ENCODE measurements at regions not wholly inside any gene's neighbourhood (a gene's known extent, or its start where the extent isn't known, plus 50 kb on each side); places are given as distances from the start of the nearest gene placed in this dataset.

DNA sequence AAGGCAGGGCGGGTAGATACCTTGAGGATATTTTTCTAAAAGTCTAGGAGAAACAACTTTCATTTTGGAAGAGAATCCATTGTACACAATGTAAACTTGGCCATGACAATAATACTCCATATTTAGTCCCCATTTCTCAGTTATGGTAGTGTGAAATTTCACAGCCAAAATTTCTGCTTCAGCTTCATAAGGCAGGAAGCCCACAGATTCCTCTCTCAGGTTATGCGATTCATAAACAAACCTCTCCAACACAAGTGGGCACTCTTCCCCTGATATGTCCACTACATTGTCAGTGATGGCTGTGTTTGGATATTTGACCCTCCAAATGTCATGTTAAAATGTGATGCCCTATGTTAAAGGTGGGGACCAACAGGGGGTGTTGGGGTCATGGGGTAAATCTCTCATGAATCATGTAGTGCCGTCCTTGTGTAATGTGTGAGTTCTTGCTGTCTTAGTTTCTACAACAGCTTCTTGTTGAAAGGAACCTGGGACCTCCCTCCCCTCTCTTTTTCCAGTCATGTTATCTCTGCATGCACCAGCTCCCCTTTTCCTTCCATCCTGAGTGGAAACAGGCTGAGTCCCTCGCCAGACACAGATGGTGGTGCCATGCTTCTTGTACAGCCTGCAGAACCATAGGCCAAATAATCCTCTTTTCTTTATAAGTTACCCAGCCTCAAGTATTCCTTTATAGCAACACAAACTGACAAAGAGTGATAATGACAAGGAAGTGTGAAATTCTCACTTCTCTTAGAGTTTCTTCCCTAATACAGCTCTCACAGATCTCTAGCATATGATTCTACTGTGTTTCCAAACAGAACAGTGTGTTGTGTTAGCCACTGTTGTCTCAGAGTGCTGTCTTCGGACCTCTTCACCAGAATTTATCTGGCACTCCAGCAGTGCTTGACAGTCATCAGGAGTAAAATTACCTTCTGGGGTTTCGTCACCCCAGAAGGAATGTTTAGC lies 598.4 kb upstream of the GNPDA2 start:
- TF ChIP-seq, protein P1, sequence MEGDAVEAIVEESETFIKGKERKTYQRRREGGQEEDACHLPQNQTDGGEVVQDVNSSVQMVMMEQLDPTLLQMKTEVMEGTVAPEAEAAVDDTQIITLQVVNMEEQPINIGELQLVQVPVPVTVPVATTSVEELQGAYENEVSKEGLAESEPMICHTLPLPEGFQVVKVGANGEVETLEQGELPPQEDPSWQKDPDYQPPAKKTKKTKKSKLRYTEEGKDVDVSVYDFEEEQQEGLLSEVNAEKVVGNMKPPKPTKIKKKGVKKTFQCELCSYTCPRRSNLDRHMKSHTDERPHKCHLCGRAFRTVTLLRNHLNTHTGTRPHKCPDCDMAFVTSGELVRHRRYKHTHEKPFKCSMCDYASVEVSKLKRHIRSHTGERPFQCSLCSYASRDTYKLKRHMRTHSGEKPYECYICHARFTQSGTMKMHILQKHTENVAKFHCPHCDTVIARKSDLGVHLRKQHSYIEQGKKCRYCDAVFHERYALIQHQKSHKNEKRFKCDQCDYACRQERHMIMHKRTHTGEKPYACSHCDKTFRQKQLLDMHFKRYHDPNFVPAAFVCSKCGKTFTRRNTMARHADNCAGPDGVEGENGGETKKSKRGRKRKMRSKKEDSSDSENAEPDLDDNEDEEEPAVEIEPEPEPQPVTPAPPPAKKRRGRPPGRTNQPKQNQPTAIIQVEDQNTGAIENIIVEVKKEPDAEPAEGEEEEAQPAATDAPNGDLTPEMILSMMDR (IDR thresholded peaks at IDR 0.05), result no peak
- TF ChIP-seq POLR2A (IDR thresholded peaks at IDR 0.05), result no peak
